Skeletal muscle tissue (tissue), 3 donors: ENCODE measurements at regions not wholly inside any gene's neighbourhood (a gene's known extent, or its start where the extent isn't known, plus 50 kb on each side); places are given as distances from the start of the nearest gene placed in this dataset.

Experiments used
- H3K27ac ChIP-seq: one replicate; pipeline ENCODE4 v1.7.0; 2013; ENCODE audit warnings: mild to moderate bottlenecking, low read depth, low read length, inconsistent platforms
- H3K27me3 ChIP-seq, 3 donors: one replicate each; pipeline ENCODE4 v1.7.0; 2013; ENCODE audit warnings: low read length in 3 of 3; ENCODE audit not compliant: control insufficient read depth in 3 of 3, insufficient read depth in 3 of 3
- H3K36me3 ChIP-seq, 3 donors: one replicate each; pipeline ENCODE4 v1.7.0; 2013; ENCODE audit warnings: low read length in 3 of 3; ENCODE audit not compliant: control insufficient read depth in 3 of 3, insufficient read depth in 3 of 3
- H3K4me1 ChIP-seq, 3 donors: one replicate each; pipeline ENCODE4 v1.7.0; 2013; ENCODE audit warnings: low read length in 3 of 3, mild to moderate bottlenecking in 3 of 3; ENCODE audit not compliant: control insufficient read depth in 3 of 3, insufficient read depth in 3 of 3
- H3K4me3 ChIP-seq, 3 donors: one replicate each; pipeline ENCODE4 v1.7.0; 2013; ENCODE audit warnings: low read length in 3 of 3
- H3K9ac ChIP-seq, 3 donors: one replicate each; pipeline ENCODE4 v1.7.0; 2013; ENCODE audit warnings: low read length in 3 of 3, mild to moderate bottlenecking in 3 of 3, moderate library complexity in 2 of 3, low read depth in 1 of 3
- H3K9me3 ChIP-seq, 3 donors: one replicate each; pipeline ENCODE4 v1.7.0; 2013; ENCODE audit warnings: low read length in 3 of 3; ENCODE audit not compliant: control insufficient read depth in 3 of 3
- donor health status: Osteomylitis.

- H3K9me3 ChIP-seq: no peaks in the 10 kb centered on the region
- peaks cover 0 to 2% (median 0%) of the 10 kb centered on the region in 3 donors for H3K4me1 ChIP-seq
- H3K36me3 ChIP-seq: no peaks in the 10 kb centered on the region
- H3K27me3 ChIP-seq: no peaks in the 10 kb centered on the region
- no peak overlapping the region for H3K27ac ChIP-seq
- no peak overlapping the region for H3K4me3 ChIP-seq
- no peak overlapping the region for H3K9ac ChIP-seq
Observed at GRCh38 chr3:147807776-147808175, 398.6 kb downstream of the ZIC1 start.

GRCh38 chr3:147809206-147809605 lies 400.0 kb downstream of the ZIC1 start:
- Histone ChIP-seq H3K27ac (no peak overlapping the region), H3K4me1 (no peaks in the 10 kb centered on the region), H3K9me3 (no peaks in the 10 kb centered on the region), H3K36me3 (no peaks in the 10 kb centered on the region), H3K9ac (no peak overlapping the region), H3K27me3 (no peaks in the 10 kb centered on the region), H3K4me3 (no peak overlapping the region)

DNA sequence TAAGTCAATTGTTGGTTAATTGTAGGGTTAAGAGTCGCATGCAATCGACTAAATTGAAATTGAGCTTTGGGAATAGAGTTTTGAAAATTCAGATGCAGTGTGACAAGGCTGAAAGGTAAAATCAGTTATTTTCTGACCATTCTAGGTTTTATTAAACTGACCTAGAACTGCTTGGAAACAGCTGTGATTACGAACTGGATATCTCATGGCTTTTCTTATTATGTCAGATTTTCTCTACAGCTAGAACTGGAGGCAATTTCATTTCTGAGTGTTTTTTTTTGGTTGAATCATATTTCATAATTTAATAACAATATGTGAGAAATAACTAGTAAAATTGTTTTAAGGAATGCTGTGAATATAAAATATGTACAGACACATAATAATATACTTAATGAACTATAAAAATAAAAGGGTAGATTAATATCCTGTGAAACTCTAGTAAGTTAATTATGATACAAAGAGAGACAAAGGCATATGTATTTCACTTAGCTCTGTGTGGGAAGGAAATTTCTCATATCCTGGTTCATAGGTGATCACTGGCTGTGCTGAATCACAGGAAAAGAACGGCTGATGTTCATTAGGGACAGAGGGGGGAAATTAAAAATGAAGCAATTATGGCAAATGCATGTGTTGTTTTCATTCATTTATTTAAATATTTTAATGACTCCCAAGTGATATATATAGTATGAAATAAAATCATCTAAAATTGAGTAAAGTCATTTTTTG lies 403.2 kb downstream of the ZIC1 start:
- no peaks in the 10 kb centered on the region for H3K9me3 ChIP-seq
- no peaks in the 10 kb centered on the region for H3K4me1 ChIP-seq
- no peaks in the 10 kb centered on the region for H3K36me3 ChIP-seq
- H3K4me3 ChIP-seq: no peak overlapping the region
- H3K9ac ChIP-seq: no peak overlapping the region
- no peaks in the 10 kb centered on the region for H3K27me3 ChIP-seq
- no peak overlapping the region for H3K27ac ChIP-seq

- Histone ChIP-seq H3K9ac (no peak overlapping the region), H3K4me3 (no peak overlapping the region), H3K36me3 (no peaks in the 10 kb centered on the region), H3K27me3 (no peaks in the 10 kb centered on the region), H3K4me1 (no peaks in the 10 kb centered on the region), H3K9me3 (no peaks in the 10 kb centered on the region), H3K27ac (no peak overlapping the region)
Observed at GRCh38 chr3:147813256-147813655, 404.1 kb downstream of the ZIC1 start.

DNA sequence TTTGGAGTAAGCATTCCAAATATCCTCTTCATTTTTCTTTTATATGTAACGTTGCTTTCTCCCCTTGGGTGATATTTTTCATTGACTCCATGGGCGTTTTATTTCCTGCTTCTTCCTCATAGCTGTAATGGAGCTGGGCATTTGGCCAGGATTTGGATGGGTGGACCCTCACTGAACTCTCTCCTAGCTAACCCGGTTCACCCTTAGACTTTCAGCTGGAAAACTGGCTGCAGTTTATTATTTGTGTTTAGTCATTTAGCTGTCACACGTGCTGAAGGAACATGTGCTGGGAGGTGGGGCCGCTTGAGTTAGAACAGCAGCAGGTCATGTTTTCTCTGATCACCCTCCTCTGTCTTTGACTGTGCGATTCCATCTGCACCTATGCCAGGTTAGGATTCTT lies 407.6 kb downstream of the ZIC1 start:
- Histone ChIP-seq H3K9ac (no peak overlapping the region), H3K4me3 (no peak overlapping the region), H3K4me1 (no peaks in the 10 kb centered on the region), H3K36me3 (no peaks in the 10 kb centered on the region), H3K27ac (no peak overlapping the region), H3K9me3 (no peaks in the 10 kb centered on the region), H3K27me3 (no peaks in the 10 kb centered on the region)

GRCh38 chr3:147832611-147833010 lies 423.4 kb downstream of the ZIC1 start:
- Histone ChIP-seq H3K9ac (no peak overlapping the region), H3K4me3 (no peak overlapping the region), H3K27me3 (no peaks in the 10 kb centered on the region), H3K9me3 (no peaks in the 10 kb centered on the region), H3K36me3 (no peaks in the 10 kb centered on the region), H3K4me1 (no peaks in the 10 kb centered on the region), H3K27ac (no peak overlapping the region)

DNA sequence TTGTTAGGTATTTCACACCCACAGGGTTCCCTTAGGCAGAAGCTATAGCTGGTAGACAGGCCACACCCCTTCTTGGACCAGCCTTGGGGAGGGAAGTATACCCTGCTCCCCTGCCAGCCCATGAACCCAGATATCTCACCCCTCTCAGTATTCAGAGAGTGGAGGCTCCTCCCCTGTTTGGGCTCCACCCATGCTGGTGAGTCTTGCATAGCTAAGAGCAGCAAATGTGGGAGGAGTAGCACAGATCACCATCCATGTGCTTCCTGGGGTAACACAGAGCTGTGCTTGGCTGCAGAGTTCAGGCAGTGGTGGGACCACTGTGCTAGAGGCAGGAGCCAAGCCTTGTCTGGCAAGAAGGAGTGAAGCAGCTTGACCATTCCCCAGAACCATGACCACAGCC lies 427.2 kb downstream of the ZIC1 start:
- H3K4me1 ChIP-seq: no peaks in the 10 kb centered on the region
- H3K36me3 ChIP-seq: no peaks in the 10 kb centered on the region
- H3K27ac ChIP-seq: no peak overlapping the region
- no peaks in the 10 kb centered on the region for H3K27me3 ChIP-seq
- H3K9ac ChIP-seq: no peak overlapping the region
- H3K4me3 ChIP-seq: no peak overlapping the region
- no peaks in the 10 kb centered on the region for H3K9me3 ChIP-seq

DNA sequence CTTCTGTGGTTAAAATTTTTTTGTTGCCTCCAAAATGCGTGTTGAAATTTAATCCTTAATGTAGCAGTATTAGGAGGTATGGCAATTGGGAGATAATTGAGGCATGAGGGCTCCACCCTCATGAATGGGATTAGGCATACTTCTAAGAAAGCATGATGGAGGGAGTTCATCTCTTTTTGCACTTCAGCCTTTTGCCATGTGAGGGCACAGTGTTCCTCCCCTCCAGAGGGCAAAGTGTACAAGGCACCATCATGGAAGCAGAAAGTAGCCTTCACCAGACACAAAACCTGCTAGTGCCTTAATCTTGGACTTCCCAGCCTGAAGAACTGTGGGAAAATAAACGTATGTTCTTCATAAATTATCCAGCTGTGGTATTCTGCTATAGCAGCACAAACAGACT lies 429.5 kb downstream of the ZIC1 start:
- H3K27me3 ChIP-seq: no peaks in the 10 kb centered on the region
- no peaks in the 10 kb centered on the region for H3K9me3 ChIP-seq
- H3K4me3 ChIP-seq: no peak overlapping the region

DNA sequence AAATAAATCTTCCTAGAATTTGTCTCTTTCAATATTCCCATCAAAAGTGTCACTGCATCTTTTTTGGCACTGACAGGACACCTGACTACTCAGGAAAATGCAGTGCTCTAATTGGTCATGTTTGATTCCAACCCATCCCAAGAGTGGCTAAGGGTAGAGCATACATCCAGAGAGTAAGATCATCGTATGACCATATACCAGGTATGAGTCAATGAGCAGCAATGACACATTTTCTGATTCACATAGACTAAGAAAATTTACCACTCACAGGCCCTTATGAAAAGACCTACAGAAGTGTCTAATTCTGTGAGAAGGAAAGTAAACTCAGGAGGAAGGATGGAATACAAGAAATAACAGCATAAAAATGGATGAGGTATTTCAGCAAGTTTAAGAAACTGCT lies 434.2 kb downstream of the ZIC1 start:
- Histone ChIP-seq H3K4me1 (no peaks in the 10 kb centered on the region), H3K4me3 (no peak overlapping the region), H3K27me3 (no peaks in the 10 kb centered on the region), H3K9me3 (no peaks in the 10 kb centered on the region), H3K27ac (no peak overlapping the region), H3K9ac (no peak overlapping the region), H3K36me3 (no peaks in the 10 kb centered on the region)

More for the DNA sequence above, 429.5 kb downstream of the ZIC1 start:
- no peaks in the 10 kb centered on the region for H3K36me3 ChIP-seq
- no peak overlapping the region for H3K27ac ChIP-seq
- no peak overlapping the region for H3K9ac ChIP-seq
- H3K4me1 ChIP-seq: no peaks in the 10 kb centered on the region

- H3K4me1 ChIP-seq: no peaks in the 10 kb centered on the region
- H3K27ac ChIP-seq: no peak overlapping the region
- H3K9ac ChIP-seq: no peak overlapping the region
- no peaks in the 10 kb centered on the region for H3K36me3 ChIP-seq
- H3K4me3 ChIP-seq: no peak overlapping the region
- H3K9me3 ChIP-seq: no peaks in the 10 kb centered on the region
- no peaks in the 10 kb centered on the region for H3K27me3 ChIP-seq
Observed at GRCh38 chr3:147846293-147846692, 437.1 kb downstream of the ZIC1 start.
